Right lobe of liver (tissue), 4 donors: ENCODE measurements at regions not wholly inside any gene's neighbourhood (a gene's known extent, or its start where the extent isn't known, plus 50 kb on each side); places are given as distances from the start of the nearest gene placed in this dataset.

Experiments
- POLR2A ChIP-seq: fragments of 450-650 bp; IDR thresholded peaks from one replicate; pipeline ENCODE4 v1.6.1; 2017; ENCODE audit warnings: antibody characterized with exemption, mild to moderate bottlenecking
- TF ChIP-seq, protein P1 (sequence below), 4 donors: fragments of 200-600 bp in 3 of 4; fragments of 450-650 bp in 1 of 4; IDR thresholded peaks; one replicate each; pipeline versions ENCODE4 v1.5.1 to v1.8.0; 2016 to 2022; ENCODE audit warnings: antibody characterized with exemption in 4 of 4, mild to moderate bottlenecking in 2 of 4
- donor health status: DM: no; HTN: no; CAD: no.
- donor health status: DM: no; HTN: no; CAD: no.
- donor health status: DM: no; HTN: yes; CAD: no.

GRCh38 chr21:18831942-18832676 lies 428.5 kb upstream of the TMPRSS15 start:
- TF ChIP-seq, protein P1, sequence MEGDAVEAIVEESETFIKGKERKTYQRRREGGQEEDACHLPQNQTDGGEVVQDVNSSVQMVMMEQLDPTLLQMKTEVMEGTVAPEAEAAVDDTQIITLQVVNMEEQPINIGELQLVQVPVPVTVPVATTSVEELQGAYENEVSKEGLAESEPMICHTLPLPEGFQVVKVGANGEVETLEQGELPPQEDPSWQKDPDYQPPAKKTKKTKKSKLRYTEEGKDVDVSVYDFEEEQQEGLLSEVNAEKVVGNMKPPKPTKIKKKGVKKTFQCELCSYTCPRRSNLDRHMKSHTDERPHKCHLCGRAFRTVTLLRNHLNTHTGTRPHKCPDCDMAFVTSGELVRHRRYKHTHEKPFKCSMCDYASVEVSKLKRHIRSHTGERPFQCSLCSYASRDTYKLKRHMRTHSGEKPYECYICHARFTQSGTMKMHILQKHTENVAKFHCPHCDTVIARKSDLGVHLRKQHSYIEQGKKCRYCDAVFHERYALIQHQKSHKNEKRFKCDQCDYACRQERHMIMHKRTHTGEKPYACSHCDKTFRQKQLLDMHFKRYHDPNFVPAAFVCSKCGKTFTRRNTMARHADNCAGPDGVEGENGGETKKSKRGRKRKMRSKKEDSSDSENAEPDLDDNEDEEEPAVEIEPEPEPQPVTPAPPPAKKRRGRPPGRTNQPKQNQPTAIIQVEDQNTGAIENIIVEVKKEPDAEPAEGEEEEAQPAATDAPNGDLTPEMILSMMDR (IDR thresholded peaks at IDR 0.05) = no peak
- no peak for TF ChIP-seq POLR2A
